Suprapubic skin (tissue), 3 donors: ENCODE measurements at regions not wholly inside any gene's neighbourhood (a gene's known extent, or its start where the extent isn't known, plus 50 kb on each side); places are given as distances from the start of the nearest gene placed in this dataset.

Source experiments
- CTCF ChIP-seq, 2 donors: fragments of 200-600 bp in 1 of 2; fragments of 450-650 bp in 1 of 2; sonication (generic) in 1 of 2; IDR thresholded peaks; one replicate each; pipeline ENCODE4 v1.5.1; 2016 to 2019; ENCODE audit warnings: antibody characterized with exemption in 2 of 2, mild to moderate bottlenecking in 1 of 2, moderate library complexity in 1 of 2
- EP300 ChIP-seq: sonication (generic); formaldehyde crosslinking; IDR thresholded peaks from one replicate; pipeline ENCODE4 v1.6.1; 2017; ENCODE audit warnings: antibody characterized with exemption

GRCh38 chr1:218624052-218624451 is 278.9 kb downstream of the TGFB2 start:
- no peak for TF ChIP-seq CTCF (IDR thresholded peaks at IDR 0.05)
- no peak for TF ChIP-seq EP300
